ENCODE measurements at regions not wholly inside any gene's neighbourhood (a gene's known extent, or its start where the extent isn't known, plus 50 kb on each side); places are given as distances from the start of the nearest gene placed in this dataset.
A peak's percentile ranks its signal among the peaks of the same experiment; 100 is the strongest.

DNA sequence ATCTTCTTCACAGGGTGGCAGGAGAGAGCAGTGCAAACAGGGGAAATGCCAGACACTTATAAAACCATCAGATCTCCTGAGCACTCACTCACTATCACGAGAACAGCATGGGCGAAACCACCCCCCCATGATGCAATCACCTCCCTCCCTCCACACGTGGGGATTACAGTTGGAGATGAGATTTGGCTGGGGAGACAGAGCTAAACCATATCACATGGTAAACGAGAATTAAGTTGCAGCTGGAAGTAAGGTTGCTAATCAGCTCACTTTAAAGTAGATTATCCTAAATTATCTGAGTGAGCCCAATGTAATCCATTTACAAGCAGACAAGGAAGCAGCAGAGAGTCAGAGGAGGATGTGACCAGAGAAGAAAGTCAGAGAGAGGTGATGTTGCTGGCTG is 102.2 kb upstream of the IPO5 start (continued):
- TF ChIP-seq PATZ1 (CRISPR knock-in tag; IDR thresholded peaks at IDR 0.05; ENCODE audit: borderline replicate concordance) = no peak
- no peak for TF ChIP-seq BACH2 (CRISPR knock-in tag; IDR thresholded peaks at IDR 0.05; ENCODE audit: borderline replicate concordance)
- no peak for TF ChIP-seq TOX (CRISPR knock-in tag; IDR thresholded peaks at IDR 0.05; ENCODE audit: borderline replicate concordance)

DNA sequence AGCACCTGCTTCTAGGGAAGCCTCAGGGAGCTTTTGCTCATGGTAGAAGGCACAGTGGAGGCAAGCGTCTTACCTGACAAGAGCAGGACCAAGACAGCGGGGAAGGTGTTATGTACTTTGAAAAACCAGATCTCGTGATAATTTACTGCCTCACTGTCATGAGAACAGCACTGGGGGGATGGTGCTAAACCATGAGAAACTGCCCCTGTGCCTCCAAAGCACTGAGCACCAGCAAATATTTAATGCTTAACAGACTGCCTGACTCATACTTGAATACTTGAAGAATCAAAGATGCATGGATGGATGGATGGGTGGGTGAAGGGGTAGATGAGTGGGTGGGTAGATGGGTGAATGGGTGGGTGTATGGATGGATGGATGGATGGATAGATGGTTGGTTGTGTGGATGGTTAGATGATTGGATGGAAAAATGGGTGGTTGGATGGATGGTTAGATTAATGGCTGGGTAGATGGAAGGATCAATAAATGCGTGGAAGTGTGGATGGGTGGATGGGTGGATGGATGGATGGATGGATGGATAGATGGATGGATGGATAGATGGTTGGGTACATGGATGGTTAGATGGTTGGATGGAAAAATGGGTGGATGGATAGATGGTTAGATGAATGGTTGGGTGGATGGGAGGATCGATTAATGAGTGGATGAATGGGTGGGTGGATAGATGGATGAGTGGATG is 101.1 kb upstream of the IPO5 start:
- no peak for TF ChIP-seq ISL1 (CRISPR knock-in tag; IDR thresholded peaks at IDR 0.05)
- TF ChIP-seq ESRRG (CRISPR knock-in tag; IDR thresholded peaks at IDR 0.05) = no peak
- TF ChIP-seq BACH2 (CRISPR knock-in tag; IDR thresholded peaks at IDR 0.05; ENCODE audit: borderline replicate concordance) = no peak
- TF ChIP-seq CSRNP3 (CRISPR knock-in tag; IDR thresholded peaks at IDR 0.05) = no peak
- ATAC-seq = no peak

- ATAC-seq = no peak
- no peak for TF ChIP-seq ARNTL (CRISPR knock-in tag; IDR thresholded peaks at IDR 0.05; ENCODE audit: borderline replicate concordance, low read depth)
- TF ChIP-seq ESRRG (CRISPR knock-in tag; IDR thresholded peaks at IDR 0.05) = no peak
- no peak for TF ChIP-seq SNAI2 (CRISPR knock-in tag; IDR thresholded peaks at IDR 0.05)
- TF ChIP-seq ZNF8 (CRISPR knock-in tag; IDR thresholded peaks at IDR 0.05) = no peak
- TF ChIP-seq CSDC2 (CRISPR knock-in tag; IDR thresholded peaks at IDR 0.05) = no peak
- no peak for TF ChIP-seq RARB (CRISPR knock-in tag; IDR thresholded peaks at IDR 0.05)
- TF ChIP-seq TOX (CRISPR knock-in tag; IDR thresholded peaks at IDR 0.05; ENCODE audit: borderline replicate concordance) = no peak
- TF ChIP-seq, protein P1, sequence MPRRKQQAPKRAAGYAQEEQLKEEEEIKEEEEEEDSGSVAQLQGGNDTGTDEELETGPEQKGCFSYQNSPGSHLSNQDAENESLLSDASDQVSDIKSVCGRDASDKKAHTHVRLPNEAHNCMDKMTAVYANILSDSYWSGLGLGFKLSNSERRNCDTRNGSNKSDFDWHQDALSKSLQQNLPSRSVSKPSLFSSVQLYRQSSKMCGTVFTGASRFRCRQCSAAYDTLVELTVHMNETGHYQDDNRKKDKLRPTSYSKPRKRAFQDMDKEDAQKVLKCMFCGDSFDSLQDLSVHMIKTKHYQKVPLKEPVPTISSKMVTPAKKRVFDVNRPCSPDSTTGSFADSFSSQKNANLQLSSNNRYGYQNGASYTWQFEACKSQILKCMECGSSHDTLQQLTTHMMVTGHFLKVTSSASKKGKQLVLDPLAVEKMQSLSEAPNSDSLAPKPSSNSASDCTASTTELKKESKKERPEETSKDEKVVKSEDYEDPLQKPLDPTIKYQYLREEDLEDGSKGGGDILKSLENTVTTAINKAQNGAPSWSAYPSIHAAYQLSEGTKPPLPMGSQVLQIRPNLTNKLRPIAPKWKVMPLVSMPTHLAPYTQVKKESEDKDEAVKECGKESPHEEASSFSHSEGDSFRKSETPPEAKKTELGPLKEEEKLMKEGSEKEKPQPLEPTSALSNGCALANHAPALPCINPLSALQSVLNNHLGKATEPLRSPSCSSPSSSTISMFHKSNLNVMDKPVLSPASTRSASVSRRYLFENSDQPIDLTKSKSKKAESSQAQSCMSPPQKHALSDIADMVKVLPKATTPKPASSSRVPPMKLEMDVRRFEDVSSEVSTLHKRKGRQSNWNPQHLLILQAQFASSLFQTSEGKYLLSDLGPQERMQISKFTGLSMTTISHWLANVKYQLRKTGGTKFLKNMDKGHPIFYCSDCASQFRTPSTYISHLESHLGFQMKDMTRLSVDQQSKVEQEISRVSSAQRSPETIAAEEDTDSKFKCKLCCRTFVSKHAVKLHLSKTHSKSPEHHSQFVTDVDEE (CRISPR knock-in tag; IDR thresholded peaks at IDR 0.05) = no peak
- TF ChIP-seq ISL1 (CRISPR knock-in tag; IDR thresholded peaks at IDR 0.05) = no peak
- no peak for TF ChIP-seq GLIS3 (CRISPR knock-in tag; IDR thresholded peaks at IDR 0.05)
- no peak for TF ChIP-seq ZFP30 (CRISPR knock-in tag; IDR thresholded peaks at IDR 0.05)
These were observed 99.9 kb upstream of the IPO5 start for GRCh38 chr13:97853550-97853949.

- peak; percentile 97 for ATAC-seq
- TF ChIP-seq PATZ1 (CRISPR knock-in tag; IDR thresholded peaks at IDR 0.05; ENCODE audit: borderline replicate concordance) = no peak
- no peak for TF ChIP-seq TOX (CRISPR knock-in tag; IDR thresholded peaks at IDR 0.05; ENCODE audit: borderline replicate concordance)
- TF ChIP-seq PPARA (CRISPR knock-in tag; IDR thresholded peaks at IDR 0.05; ENCODE audit: borderline replicate concordance) = no peak
- TF ChIP-seq CSDC2 (CRISPR knock-in tag; IDR thresholded peaks at IDR 0.05) = no peak
- no peak for TF ChIP-seq CREB5 (CRISPR knock-in tag; IDR thresholded peaks at IDR 0.05; ENCODE audit: low read depth)
- TF ChIP-seq BACH2 (CRISPR knock-in tag; IDR thresholded peaks at IDR 0.05; ENCODE audit: borderline replicate concordance) = no peak
- TF ChIP-seq ZFP3 (CRISPR knock-in tag; IDR thresholded peaks at IDR 0.05) = no peak
- TF ChIP-seq ZC3H10 (CRISPR knock-in tag; IDR thresholded peaks at IDR 0.05) = no peak
- TF ChIP-seq CSRNP3 (CRISPR knock-in tag; IDR thresholded peaks at IDR 0.05) = no peak
- TF ChIP-seq RARB (CRISPR knock-in tag; IDR thresholded peaks at IDR 0.05) = no peak
- no peak for TF ChIP-seq ZNF8 (CRISPR knock-in tag; IDR thresholded peaks at IDR 0.05)
- no peak for TF ChIP-seq SNAI2 (CRISPR knock-in tag; IDR thresholded peaks at IDR 0.05)
- TF ChIP-seq ARNTL (CRISPR knock-in tag; IDR thresholded peaks at IDR 0.05; ENCODE audit: borderline replicate concordance, low read depth) = no peak
- TF ChIP-seq ISL1 (CRISPR knock-in tag; IDR thresholded peaks at IDR 0.05) = no peak
- TF ChIP-seq POU6F1 (CRISPR knock-in tag; IDR thresholded peaks at IDR 0.05; ENCODE audit: borderline replicate concordance, low read depth) = no peak
- TF ChIP-seq TCF4 (CRISPR knock-in tag; IDR thresholded peaks at IDR 0.05; ENCODE audit: borderline replicate concordance) = no peak
- TF ChIP-seq ESRRG (CRISPR knock-in tag; IDR thresholded peaks at IDR 0.05) = no peak
- TF ChIP-seq ZFP30 (CRISPR knock-in tag; IDR thresholded peaks at IDR 0.05) = no peak
These were observed 97.7 kb upstream of the IPO5 start for GRCh38 chr13:97855570-97856303.

Data from SK-N-SH treated with all-trans-retinoic acid at 6 μM for 48 hours (cell line).